GM23338 (cell line): ENCODE measurements at regions not wholly inside any gene's neighbourhood (a gene's known extent, or its start where the extent isn't known, plus 50 kb on each side); places are given as distances from the start of the nearest gene placed in this dataset.

ENCODE experiments used
- ATAC-seq: fragments of 200-7000 bp; cut with Tn5 transposase; 3 replicates; pipeline ENCODE4 v1.9.1; 2020
- DNase-seq: peaks from one replicate; pipeline ENCODE4 v3.0.0-alpha.2; 2015; ENCODE audit warnings: low spot score
- H2AFZ ChIP-seq: fragments of 200-600 bp; sonication (generic); 2 replicates; pipeline ENCODE4 v1.8.0; 2016; ENCODE audit warnings: antibody characterized with exemption, mild to moderate bottlenecking, moderate library complexity
- H3F3A ChIP-seq: fragments of 200-600 bp; sonication (generic); replicated peaks from 2 replicates; pipeline ENCODE4 v1.8.0; 2017; ENCODE audit warnings: antibody characterized with exemption, mixed run types, low read depth
- H3K27ac ChIP-seq: fragments of 200-600 bp; sonication (generic); 2 replicates; pipeline ENCODE4 v1.6.1; 2016; ENCODE audit warnings: low read depth
- H3K27me3 ChIP-seq: fragments of 200-600 bp; sonication (generic); 2 replicates; pipeline ENCODE4 v1.8.0; 2016; ENCODE audit warnings: mild to moderate bottlenecking, mixed run types, moderate library complexity; ENCODE audit not compliant: insufficient read depth
- H3K36me3 ChIP-seq: fragments of 200-600 bp; sonication (generic); 2 replicates; pipeline ENCODE4 v1.8.0; 2016; ENCODE audit warnings: mild to moderate bottlenecking; ENCODE audit not compliant: insufficient read depth
- H3K4me1 ChIP-seq: fragments of 200-600 bp; sonication (generic); 2 replicates; pipeline ENCODE4 v1.8.0; 2016; ENCODE audit warnings: mild to moderate bottlenecking, moderate library complexity; ENCODE audit not compliant: insufficient read depth
- H3K4me2 ChIP-seq: fragments of 200-600 bp; sonication (generic); 2 replicates; pipeline ENCODE4 v1.7.1; 2017; ENCODE audit warnings: mixed run types
- H3K4me3 ChIP-seq: fragments of 200-600 bp; sonication (generic); 2 replicates; pipeline ENCODE4 v1.6.1; 2016; ENCODE audit warnings: mixed run types
- H3K79me2 ChIP-seq: fragments of 200-600 bp; sonication (generic); replicated peaks from 2 replicates; pipeline ENCODE4 v1.8.0; 2017; ENCODE audit warnings: mild to moderate bottlenecking; ENCODE audit not compliant: insufficient read depth
- H3K9me2 ChIP-seq: fragments of 200-600 bp; sonication (generic); 2 replicates; pipeline ENCODE4 v1.8.0; 2017; ENCODE audit not compliant: insufficient read depth
- H4K20me1 ChIP-seq: fragments of 200-600 bp; sonication (generic); replicated peaks from 2 replicates; pipeline ENCODE4 v1.8.0; 2017; ENCODE audit warnings: mild to moderate bottlenecking; ENCODE audit not compliant: insufficient read depth
- H3K27ac Mint-ChIP-seq: 2 replicates; pipeline ENCODE4 v1.8.0; 2020; ENCODE audit warnings: inconsistent platforms, mild to moderate bottlenecking, moderate library complexity, mixed read lengths
- H3K27me3 Mint-ChIP-seq: 3 replicates; pipeline ENCODE4 v1.8.0; 2022; ENCODE audit warnings: low read depth, mild to moderate bottlenecking, moderate library complexity, mixed read lengths, inconsistent platforms; ENCODE audit not compliant: insufficient read depth, poor library complexity
- H3K36me3 Mint-ChIP-seq: 3 replicates; pipeline ENCODE4 v1.8.0; 2021; ENCODE audit warnings: low read depth, mild to moderate bottlenecking, inconsistent platforms, moderate library complexity, mixed read lengths
- H3K4me1 Mint-ChIP-seq: 3 replicates; pipeline ENCODE4 v1.8.0; 2020; ENCODE audit warnings: mild to moderate bottlenecking, inconsistent platforms, mixed read lengths
- H3K4me3 Mint-ChIP-seq: 3 replicates; pipeline ENCODE4 v1.8.0; 2021; ENCODE audit warnings: moderate library complexity, mild to moderate bottlenecking, inconsistent platforms, mixed read lengths
- H3K9me3 Mint-ChIP-seq: 3 replicates; pipeline ENCODE4 v1.8.0; 2020; ENCODE audit warnings: moderate library complexity, mild to moderate bottlenecking, inconsistent platforms, mixed read lengths
- CREB1 ChIP-seq: fragments of 250-450 bp; sonication (Bioruptor Pico); IDR thresholded peaks from 2 replicates; pipeline ENCODE4 v1.5.0; 2020; ENCODE audit warnings: low read depth, mild to moderate bottlenecking, moderate library complexity
- CTCF ChIP-seq, 2 experiments: fragments of 200-600 bp in 1 of 2; sonication (generic) in 1 of 2; conservative IDR thresholded peaks; 2 replicates each; pipeline versions ENCODE4 v1.5.1 to v1.6.1; 2016 to 2017; ENCODE audit warnings: antibody characterized with exemption in 2 of 2, low read depth in 2 of 2, mild to moderate bottlenecking in 2 of 2, moderate library complexity in 1 of 2
- ETS1 ChIP-seq: IDR thresholded peaks from 2 replicates; pipeline ENCODE4 v1.6.1; 2016; ENCODE audit warnings: antibody characterized with exemption
- EZH2 ChIP-seq: fragments of 200-600 bp; sonication (generic); IDR thresholded peaks from one replicate; pipeline ENCODE4 v1.8.0; 2017; ENCODE audit warnings: antibody characterized with exemption, mild to moderate bottlenecking, low read depth; ENCODE audit not compliant: unreplicated experiment
- EZH2phosphoT487 ChIP-seq: fragments of 200-600 bp; sonication (generic); IDR thresholded peaks from one replicate; pipeline ENCODE4 v1.8.1; 2018; ENCODE audit warnings: antibody characterized with exemption; ENCODE audit not compliant: unreplicated experiment
- JUNB ChIP-seq: IDR thresholded peaks from one replicate; pipeline ENCODE4 v1.6.1; 2016; ENCODE audit warnings: antibody characterized with exemption; ENCODE audit not compliant: unreplicated experiment
- NANOG ChIP-seq: IDR thresholded peaks from 2 replicates; pipeline ENCODE4 v1.6.1; 2016; ENCODE audit warnings: antibody characterized with exemption, borderline replicate concordance
- POLR2AphosphoS5 ChIP-seq: IDR thresholded peaks from 2 replicates; pipeline ENCODE4 v1.6.1; 2016; ENCODE audit warnings: antibody characterized with exemption, low read depth
- REST ChIP-seq: IDR thresholded peaks from one replicate; pipeline ENCODE4 v1.6.1; 2018; ENCODE audit warnings: antibody characterized with exemption; ENCODE audit not compliant: unreplicated experiment
- STAT1 ChIP-seq: IDR thresholded peaks from one replicate; pipeline ENCODE4 v1.6.1; 2016; ENCODE audit warnings: antibody characterized with exemption; ENCODE audit not compliant: unreplicated experiment
- ZNF114 ChIP-seq: fragments of 250-450 bp; sonication (Bioruptor Pico); IDR thresholded peaks from 2 replicates; pipeline ENCODE4 v1.5.0; 2020; ENCODE audit warnings: mild to moderate bottlenecking, moderate library complexity
- ZNF331 ChIP-seq: fragments of 250-450 bp; sonication (Bioruptor Pico); IDR thresholded peaks from 2 replicates; pipeline ENCODE4 v1.5.0; 2020; ENCODE audit warnings: low read depth, mild to moderate bottlenecking, moderate library complexity
- ZNF462 ChIP-seq: fragments of 250-450 bp; sonication (Bioruptor Pico); IDR thresholded peaks from 2 replicates; pipeline ENCODE4 v1.5.0; 2020; ENCODE audit warnings: mild to moderate bottlenecking, moderate library complexity

GRCh38 chr10:44725404-44725803, 185.7 kb upstream of the TMEM72 start:
- ATAC-seq (no peak), DNase-seq (no peak)
- H3K4me3 ChIP-seq = no peak overlapping the region
- TF ChIP-seq POLR2AphosphoS5 (no peak), STAT1 (no peak), JUNB (no peak), CREB1 (CRISPR knock-in tag) (no peak), ZNF462 (CRISPR knock-in tag) (no peak), CTCF (conservative IDR thresholded peaks at IDR 0.05; ENCODE audit: low read depth in 2 of 2) (no peak), ETS1 (no peak), NANOG (no peak), ZNF114 (CRISPR knock-in tag) (no peak), ZNF331 (CRISPR knock-in tag) (no peak), EZH2phosphoT487 (no peak), REST (no peak), EZH2 (no peak)
- no peaks in the 10 kb centered on the region for H3K9me2 ChIP-seq
- Mint-ChIP-seq H3K36me3 (no peaks in the 10 kb centered on the region), H3K4me1 (peaks cover 7% of the 10 kb centered on the region; the same call in 2 of the 3 replicates), H3K9me3 (no peaks in the 10 kb centered on the region), H3K27ac (no peak overlapping the region), H3K27me3 (peaks cover 1% of the 10 kb centered on the region), H3K4me3 (no peak overlapping the region)
- no peak overlapping the region for H3K4me2 ChIP-seq
- H3K27me3 ChIP-seq = no peaks in the 10 kb centered on the region
- no peak overlapping the region for H2AFZ ChIP-seq
- H3K79me2 ChIP-seq = no peaks in the 10 kb centered on the region
- no peaks in the 10 kb centered on the region for H3K36me3 ChIP-seq
- H4K20me1 ChIP-seq = no peaks in the 10 kb centered on the region
- no peak overlapping the region for H3K27ac ChIP-seq
- H3K4me1 ChIP-seq = no peaks in the 10 kb centered on the region
- no peaks in the 10 kb centered on the region for H3F3A ChIP-seq
